CD4-positive, alpha-beta T cell (primary cell): ENCODE measurements at regions not wholly inside any gene's neighbourhood (a gene's known extent, or its start where the extent isn't known, plus 50 kb on each side); places are given as distances from the start of the nearest gene placed in this dataset.

Experiments
- ATAC-seq: fragments of 200-7000 bp; cut with Tn5 transposase; one replicate; pipeline ENCODE4 v1.10.0; 2022; ENCODE audit warnings: mild to moderate bottlenecking; ENCODE audit not compliant: poor library complexity
- CTCF ChIA-PET: fragments of 350-600 bp; sonication (Branson Sonifier 250); formaldehyde crosslinking; loops from one replicate; lab custom pipeline; 2021; ENCODE audit warnings: antibody characterized with exemption, inconsistent platforms; lab: Charles Lee
- POLR2A ChIA-PET: fragments of 350-600 bp; sonication (Branson Sonifier 250); formaldehyde crosslinking; loops from one replicate; lab custom pipeline; 2021; ENCODE audit warnings: antibody characterized with exemption, inconsistent platforms; lab: Charles Lee
- DNase-seq, 14 experiments: peaks; one replicate each; pipeline ENCODE4 v3.0.0-alpha.2; 2013 to 2020; ENCODE audit warnings: mixed read lengths in 2 of 14
- H3K27ac ChIP-seq, 2 donors: one replicate each; pipeline versions ENCODE4 v1.5.1 to v1.7.0; 2013; ENCODE audit warnings: low read length in 2 of 2, low read depth in 1 of 2, mild to moderate bottlenecking in 1 of 2
- H3K27me3 ChIP-seq, 2 experiments: 1 replicate in 1 of 2; 2 replicates in 1 of 2; pipeline versions ENCODE4 v1.6.1 to v1.7.0; 2013; ENCODE audit warnings: low read length in 2 of 2, control low read depth in 1 of 2, mild to moderate bottlenecking in 1 of 2, moderate library complexity in 1 of 2; ENCODE audit not compliant: insufficient read depth in 2 of 2, control insufficient read depth in 1 of 2
- H3K36me3 ChIP-seq: one replicate; pipeline ENCODE4 v1.6.1; 2013; ENCODE audit warnings: low read length, control low read depth; ENCODE audit not compliant: insufficient read depth
- H3K4me1 ChIP-seq: one replicate; pipeline ENCODE4 v1.6.1; 2013; ENCODE audit warnings: low read length, control low read depth; ENCODE audit not compliant: insufficient read depth
- H3K4me3 ChIP-seq: one replicate; pipeline ENCODE4 v1.5.1; 2013; ENCODE audit warnings: mild to moderate bottlenecking, low read length, moderate library complexity
- H3K9me3 ChIP-seq, 2 experiments: 1 replicate in 1 of 2; 2 replicates in 1 of 2; pipeline versions ENCODE4 v1.6.1 to v1.7.0; 2013; ENCODE audit warnings: low read length in 2 of 2, mild to moderate bottlenecking in 2 of 2, control low read depth in 1 of 2, moderate library complexity in 1 of 2; ENCODE audit not compliant: control insufficient read depth in 1 of 2, insufficient read depth in 1 of 2
- H3K27ac Mint-ChIP-seq: one replicate; pipeline ENCODE4 v1.8.0; 2020; ENCODE audit warnings: mixed read lengths
- H3K27me3 Mint-ChIP-seq: one replicate; pipeline ENCODE4 v1.8.0; 2021; ENCODE audit warnings: mixed read lengths
- H3K36me3 Mint-ChIP-seq: one replicate; pipeline ENCODE4 v1.8.0; 2021; ENCODE audit warnings: low read depth, mixed read lengths
- H3K4me1 Mint-ChIP-seq: one replicate; pipeline ENCODE4 v1.8.0; 2021; ENCODE audit warnings: low read depth, mixed read lengths
- H3K4me3 Mint-ChIP-seq: one replicate; pipeline ENCODE4 v1.8.0; 2020; ENCODE audit warnings: mild to moderate bottlenecking, mixed read lengths
- H3K9me3 Mint-ChIP-seq: one replicate; pipeline ENCODE4 v1.8.0; 2020; ENCODE audit warnings: mixed read lengths
- intact Hi-C, 2 experiments: fragments of 100-400 bp; cut with DNase I in 1 of 2; cut with micrococcal nuclease in 1 of 2; formaldehyde crosslinking; loops; one replicate each; pipeline versions ENCODE4 v1.15.1 to v1.9.0; 2023 to 2025; cut with DNase I, micrococcal nuclease
- TF ChIP-seq, protein P1 (sequence below): fragments of 200-600 bp; IDR thresholded peaks from one replicate; pipeline ENCODE4 v1.8.0; 2022; ENCODE audit warnings: antibody characterized with exemption, mild to moderate bottlenecking

DNA sequence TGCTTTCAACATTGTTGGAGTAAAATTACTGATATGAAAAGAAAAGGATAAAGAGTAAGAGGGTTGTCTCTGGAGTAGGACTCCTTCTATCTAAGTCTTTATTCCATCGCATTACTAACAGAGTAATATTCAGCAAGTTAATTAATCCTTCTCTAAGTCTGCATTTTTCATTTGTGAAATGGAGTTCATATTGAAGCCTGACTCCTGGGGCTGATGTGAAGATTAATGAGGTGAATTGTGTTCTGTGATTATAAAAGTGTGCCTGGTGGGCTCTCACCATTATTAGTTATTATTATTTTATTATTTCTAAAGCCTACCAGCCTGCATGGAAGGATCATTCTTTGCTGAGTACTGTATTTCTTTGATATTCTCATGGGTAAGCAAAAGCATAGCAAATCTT, 1096.7 kb downstream of the KCNT2 start:
- CTCF ChIA-PET: no interaction called here
- no peaks in the 10 kb centered on the region for H3K36me3 Mint-ChIP-seq
- TF ChIP-seq, protein P1, sequence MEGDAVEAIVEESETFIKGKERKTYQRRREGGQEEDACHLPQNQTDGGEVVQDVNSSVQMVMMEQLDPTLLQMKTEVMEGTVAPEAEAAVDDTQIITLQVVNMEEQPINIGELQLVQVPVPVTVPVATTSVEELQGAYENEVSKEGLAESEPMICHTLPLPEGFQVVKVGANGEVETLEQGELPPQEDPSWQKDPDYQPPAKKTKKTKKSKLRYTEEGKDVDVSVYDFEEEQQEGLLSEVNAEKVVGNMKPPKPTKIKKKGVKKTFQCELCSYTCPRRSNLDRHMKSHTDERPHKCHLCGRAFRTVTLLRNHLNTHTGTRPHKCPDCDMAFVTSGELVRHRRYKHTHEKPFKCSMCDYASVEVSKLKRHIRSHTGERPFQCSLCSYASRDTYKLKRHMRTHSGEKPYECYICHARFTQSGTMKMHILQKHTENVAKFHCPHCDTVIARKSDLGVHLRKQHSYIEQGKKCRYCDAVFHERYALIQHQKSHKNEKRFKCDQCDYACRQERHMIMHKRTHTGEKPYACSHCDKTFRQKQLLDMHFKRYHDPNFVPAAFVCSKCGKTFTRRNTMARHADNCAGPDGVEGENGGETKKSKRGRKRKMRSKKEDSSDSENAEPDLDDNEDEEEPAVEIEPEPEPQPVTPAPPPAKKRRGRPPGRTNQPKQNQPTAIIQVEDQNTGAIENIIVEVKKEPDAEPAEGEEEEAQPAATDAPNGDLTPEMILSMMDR: no peak

DNA sequence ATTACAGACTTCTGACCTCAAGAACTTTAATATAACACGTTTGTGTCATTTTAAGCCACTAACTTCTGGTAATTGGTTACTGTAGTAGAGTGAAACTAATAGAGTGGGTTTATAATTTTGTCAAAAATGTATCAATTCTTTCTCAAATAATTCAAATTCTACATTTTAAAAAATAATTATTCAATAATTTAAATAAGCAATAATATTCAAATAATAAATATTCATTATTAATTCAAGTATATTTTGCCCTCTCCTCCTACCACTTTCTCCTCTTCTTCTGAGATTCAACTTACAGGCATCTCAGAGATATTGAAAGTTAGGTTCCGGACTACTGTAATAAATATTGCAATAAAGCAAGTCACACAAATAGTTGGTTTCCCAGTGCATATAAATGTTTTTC, 1107.1 kb downstream of the KCNT2 start:
- Histone ChIP-seq H3K4me3 (no peak overlapping the region), H3K27me3 (no peaks in the 10 kb centered on the region), H3K36me3 (no peaks in the 10 kb centered on the region), H3K9me3 (no peaks in the 10 kb centered on the region), H3K27ac (no peak overlapping the region), H3K4me1 (no peaks in the 10 kb centered on the region)
- CTCF ChIA-PET: no interaction called here
- TF ChIP-seq, protein P1: no peak
- Mint-ChIP-seq H3K4me1 (no peaks in the 10 kb centered on the region), H3K9me3 (no peaks in the 10 kb centered on the region), H3K27me3 (no peaks in the 10 kb centered on the region), H3K36me3 (no peaks in the 10 kb centered on the region), H3K4me3 (no peak overlapping the region), H3K27ac (no peak overlapping the region)
- intact Hi-C loops: no loop called here
- POLR2A ChIA-PET: no interaction called here
- ATAC-seq: no peak
- no peak for DNase-seq

More for the DNA sequence above, 1096.7 kb downstream of the KCNT2 start:
- intact Hi-C loops: no loop called here
- Histone ChIP-seq H3K27ac (no peak overlapping the region), H3K4me3 (no peak overlapping the region), H3K4me1 (no peaks in the 10 kb centered on the region), H3K36me3 (no peaks in the 10 kb centered on the region), H3K9me3 (peaks cover 0 to 3% of the 10 kb centered on the region in 2 experiments), H3K27me3 (no peaks in the 10 kb centered on the region)
- POLR2A ChIA-PET: no interaction called here
- no peak overlapping the region for H3K4me3 Mint-ChIP-seq
- H3K27me3 Mint-ChIP-seq: no peaks in the 10 kb centered on the region
- no peak overlapping the region for H3K27ac Mint-ChIP-seq
- DNase-seq: no peak
- peaks cover 2% of the 10 kb centered on the region for H3K9me3 Mint-ChIP-seq
- H3K4me1 Mint-ChIP-seq: no peaks in the 10 kb centered on the region
- ATAC-seq: no peak

GRCh38 chr1:195495720-195496635, 1112.3 kb downstream of the KCNT2 start:
- ChIA-PET POLR2A (no interaction called here), CTCF (no interaction called here)
- no peak overlapping the region for H3K27ac Mint-ChIP-seq

More at GRCh38 chr1:195495720-195496635, 1112.3 kb downstream of the KCNT2 start:
- H3K9me3 ChIP-seq: no peaks in the 10 kb centered on the region
- H3K36me3 ChIP-seq: no peaks in the 10 kb centered on the region
- no peaks in the 10 kb centered on the region for H3K4me1 ChIP-seq
- no peaks in the 10 kb centered on the region for H3K27me3 ChIP-seq
- H3K9me3 Mint-ChIP-seq: no peaks in the 10 kb centered on the region
- no peaks in the 10 kb centered on the region for H3K36me3 Mint-ChIP-seq
- H3K4me3 ChIP-seq: no peak overlapping the region
- no peaks in the 10 kb centered on the region for H3K27me3 Mint-ChIP-seq
- intact Hi-C loops: no loop called here
- no peak for ATAC-seq
- H3K27ac ChIP-seq: no peak overlapping the region
- H3K4me3 Mint-ChIP-seq: no peak overlapping the region
- no peaks in the 10 kb centered on the region for H3K4me1 Mint-ChIP-seq
- no peak for DNase-seq
- TF ChIP-seq, protein P1: no peak
